RWPE2 (cell line): ENCODE measurements at regions not wholly inside any gene's neighbourhood (a gene's known extent, or its start where the extent isn't known, plus 50 kb on each side); places are given as distances from the start of the nearest gene placed in this dataset.

Experiments
- ATAC-seq: fragments of 200-7000 bp; cut with Tn5 transposase; 3 replicates; pipeline ENCODE4 v1.9.1; 2021; ENCODE audit warnings: low read depth
- DNase-seq: peaks from one replicate; pipeline ENCODE4 v3.0.0-alpha.2; 2020; ENCODE audit warnings: low spot score
- H3K27ac ChIP-seq: fragments of 450-650 bp; 2 replicates; pipeline ENCODE4 v1.5.1; 2017; ENCODE audit warnings: mild to moderate bottlenecking; ENCODE audit not compliant: poor library complexity, severe bottlenecking
- H3K27me3 ChIP-seq: fragments of 250-450 bp; sonication (Bioruptor Pico); 2 replicates; pipeline ENCODE4 v1.5.1; 2021; ENCODE audit warnings: mild to moderate bottlenecking, moderate library complexity; ENCODE audit not compliant: insufficient read depth, poor library complexity, severe bottlenecking
- H3K36me3 ChIP-seq: fragments of 250-450 bp; sonication (Bioruptor Pico); 2 replicates; pipeline ENCODE4 v1.5.1; 2020; ENCODE audit warnings: low read depth, mild to moderate bottlenecking, moderate library complexity
- H3K4me1 ChIP-seq: fragments of 250-450 bp; sonication (Bioruptor Pico); 2 replicates; pipeline ENCODE4 v1.5.1; 2021; ENCODE audit warnings: mild to moderate bottlenecking, moderate library complexity; ENCODE audit not compliant: insufficient read depth, poor library complexity, severe bottlenecking
- H3K4me3 ChIP-seq: fragments of 250-450 bp; sonication (Bioruptor Pico); 2 replicates; pipeline ENCODE4 v1.5.1; 2021; ENCODE audit warnings: mild to moderate bottlenecking, moderate library complexity; ENCODE audit not compliant: severe bottlenecking
- H3K9me3 ChIP-seq: fragments of 250-450 bp; sonication (Bioruptor Pico); 2 replicates; pipeline ENCODE4 v1.5.1; 2021; ENCODE audit warnings: mild to moderate bottlenecking, moderate library complexity; ENCODE audit not compliant: severe bottlenecking
- TF ChIP-seq, protein P1 (sequence below): fragments of 450-650 bp; IDR thresholded peaks from one replicate; pipeline ENCODE4 v1.5.1; 2017; ENCODE audit warnings: mild to moderate bottlenecking, moderate library complexity; ENCODE audit not compliant: poor library complexity, severe bottlenecking

DNA sequence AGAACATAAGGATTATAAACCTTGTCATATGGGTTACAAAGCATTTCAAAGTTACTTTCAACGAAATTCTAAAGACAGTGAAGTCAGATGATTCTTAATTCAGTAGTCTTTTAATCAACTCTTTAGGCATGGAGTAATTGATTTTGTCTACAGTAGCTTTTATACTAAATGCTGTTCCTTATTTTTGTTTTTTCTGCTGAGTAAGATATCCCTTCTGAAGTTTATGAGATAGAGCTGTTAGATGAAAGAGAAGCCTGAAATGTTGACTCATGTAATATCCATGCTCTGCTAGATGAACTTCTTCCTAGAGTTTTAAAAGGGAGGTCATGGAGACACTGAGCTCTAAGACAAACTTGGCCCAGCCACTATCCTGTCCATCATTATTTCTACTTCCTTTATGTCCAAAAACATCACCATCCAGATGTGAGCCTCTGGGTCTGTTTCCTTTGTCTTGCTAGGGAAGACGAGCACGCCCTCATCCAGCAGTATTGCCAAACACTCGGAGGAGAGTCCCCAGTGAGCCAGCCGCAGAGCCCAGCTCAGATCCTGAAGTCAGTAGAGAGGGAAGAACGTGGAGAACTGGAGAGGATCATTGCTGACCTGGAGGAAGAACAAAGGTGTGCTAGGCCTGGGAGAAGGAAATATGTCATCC is 550.3 kb downstream of the UTRN start:
- Histone ChIP-seq H3K9me3 (no peaks in the 10 kb centered on the region), H3K36me3 (peaks cover 9% of the 10 kb centered on the region), H3K27ac (no peak overlapping the region), H3K4me3 (no peak overlapping the region), H3K4me1 (no peaks in the 10 kb centered on the region), H3K27me3 (no peaks in the 10 kb centered on the region)
- TF ChIP-seq, protein P1, sequence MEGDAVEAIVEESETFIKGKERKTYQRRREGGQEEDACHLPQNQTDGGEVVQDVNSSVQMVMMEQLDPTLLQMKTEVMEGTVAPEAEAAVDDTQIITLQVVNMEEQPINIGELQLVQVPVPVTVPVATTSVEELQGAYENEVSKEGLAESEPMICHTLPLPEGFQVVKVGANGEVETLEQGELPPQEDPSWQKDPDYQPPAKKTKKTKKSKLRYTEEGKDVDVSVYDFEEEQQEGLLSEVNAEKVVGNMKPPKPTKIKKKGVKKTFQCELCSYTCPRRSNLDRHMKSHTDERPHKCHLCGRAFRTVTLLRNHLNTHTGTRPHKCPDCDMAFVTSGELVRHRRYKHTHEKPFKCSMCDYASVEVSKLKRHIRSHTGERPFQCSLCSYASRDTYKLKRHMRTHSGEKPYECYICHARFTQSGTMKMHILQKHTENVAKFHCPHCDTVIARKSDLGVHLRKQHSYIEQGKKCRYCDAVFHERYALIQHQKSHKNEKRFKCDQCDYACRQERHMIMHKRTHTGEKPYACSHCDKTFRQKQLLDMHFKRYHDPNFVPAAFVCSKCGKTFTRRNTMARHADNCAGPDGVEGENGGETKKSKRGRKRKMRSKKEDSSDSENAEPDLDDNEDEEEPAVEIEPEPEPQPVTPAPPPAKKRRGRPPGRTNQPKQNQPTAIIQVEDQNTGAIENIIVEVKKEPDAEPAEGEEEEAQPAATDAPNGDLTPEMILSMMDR, result no peak
- ATAC-seq, result no peak
- DNase-seq, result no peak

DNA sequence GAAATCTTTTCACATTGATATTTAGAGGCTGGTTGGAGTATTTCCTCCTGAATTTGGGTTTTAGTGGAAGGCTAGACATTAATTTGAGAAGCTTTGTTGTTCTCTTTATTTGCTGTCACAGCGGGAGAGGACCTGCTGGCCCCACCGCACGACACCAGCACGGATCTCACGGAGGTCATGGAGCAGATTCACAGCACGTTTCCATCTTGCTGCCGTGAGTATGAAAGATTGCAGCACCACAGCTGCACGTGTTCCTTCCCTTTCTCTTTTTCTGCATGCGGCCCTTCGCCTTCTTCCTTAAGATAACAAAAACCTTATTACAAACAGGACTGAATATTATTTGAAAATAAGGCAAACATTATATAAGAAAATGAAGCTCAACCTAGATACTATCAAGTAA is 555.5 kb downstream of the UTRN start:
- DNase-seq, result no peak
- TF ChIP-seq, protein P1, result no peak
- Histone ChIP-seq H3K27me3 (no peaks in the 10 kb centered on the region), H3K27ac (no peak overlapping the region), H3K4me3 (no peak overlapping the region), H3K9me3 (no peaks in the 10 kb centered on the region), H3K36me3 (peaks cover 9% of the 10 kb centered on the region), H3K4me1 (no peaks in the 10 kb centered on the region)
- no peak for ATAC-seq

DNA sequence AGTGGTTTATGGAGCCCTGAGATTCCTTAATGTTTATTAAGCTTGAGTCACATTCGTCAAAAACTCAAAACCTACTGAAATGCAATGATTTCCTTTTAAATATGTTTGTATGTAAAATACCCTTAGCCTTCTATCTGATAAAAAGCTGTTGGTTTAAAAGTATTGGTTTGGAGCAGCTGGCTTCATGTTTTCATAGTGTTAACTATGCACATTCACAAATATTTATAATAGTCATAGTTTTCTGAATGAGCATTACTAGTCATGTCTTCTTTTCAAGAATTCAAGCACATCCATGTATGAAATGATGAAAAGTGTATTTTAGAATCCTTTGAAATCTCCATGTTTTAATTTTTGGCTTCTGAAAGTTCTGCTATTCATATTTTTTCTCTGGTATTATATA is 558.6 kb downstream of the UTRN start:
- no peak overlapping the region for H3K4me3 ChIP-seq
- no peaks in the 10 kb centered on the region for H3K27me3 ChIP-seq
- H3K9me3 ChIP-seq, result no peaks in the 10 kb centered on the region
- no peak overlapping the region for H3K27ac ChIP-seq
- peaks cover 3% of the 10 kb centered on the region; the same call in 1 of the 2 replicates for H3K36me3 ChIP-seq
- no peaks in the 10 kb centered on the region for H3K4me1 ChIP-seq
- DNase-seq (no peak), ATAC-seq (no peak)
- TF ChIP-seq, protein P1, result no peak

- Histone ChIP-seq H3K27ac (no peak overlapping the region), H3K4me1 (no peaks in the 10 kb centered on the region), H3K27me3 (no peaks in the 10 kb centered on the region), H3K9me3 (no peaks in the 10 kb centered on the region), H3K36me3 (no peaks in the 10 kb centered on the region), H3K4me3 (no peak overlapping the region)
- DNase-seq (no peak), ATAC-seq (no peak)
- TF ChIP-seq, protein P1, result no peak
Measured at GRCh38 chr6:144844596-144844995, 559.5 kb downstream of the UTRN start.

GRCh38 chr6:144845186-144845585 is 560.1 kb downstream of the UTRN start:
- Histone ChIP-seq H3K4me1 (no peaks in the 10 kb centered on the region), H3K4me3 (no peak overlapping the region), H3K9me3 (no peaks in the 10 kb centered on the region), H3K36me3 (no peaks in the 10 kb centered on the region), H3K27ac (no peak overlapping the region), H3K27me3 (no peaks in the 10 kb centered on the region)
- TF ChIP-seq, protein P1, result no peak
- DNase-seq (no peak), ATAC-seq (no peak)
